Activated CD4-positive, CD25-positive, alpha-beta regulatory T cell (primary cell): ENCODE measurements at regions not wholly inside any gene's neighbourhood (a gene's known extent, or its start where the extent isn't known, plus 50 kb on each side); places are given as distances from the start of the nearest gene placed in this dataset.
"Not testable (repeated sequence)": the region's sequence is repeated elsewhere in the genome, so short reads cannot be mapped to it uniquely, and the experiment has no call there.

Experiments used
- DNase-seq, 4 experiments: peaks; one replicate each; lab custom pipeline; 2025; lab: John Stamatoyannopoulos, UW

- DNase-seq = no peak
Measured at GRCh38 chr14:65834812-65835211, 422.3 kb downstream of the FUT8 start.

GRCh38 chr14:65835501-65835900, 423.0 kb downstream of the FUT8 start:
- DNase-seq = no peak

- no peak for DNase-seq
Measured at GRCh38 chr14:65838565-65838964, 426.0 kb downstream of the FUT8 start.

GRCh38 chr14:65840118-65840751, 427.7 kb downstream of the FUT8 start:
- DNase-seq = no peak

- no peak for DNase-seq
Measured at GRCh38 chr14:65840786-65841185, 428.3 kb downstream of the FUT8 start.

GRCh38 chr14:65846196-65846868, 433.8 kb downstream of the FUT8 start:
- DNase-seq = no peak

GRCh38 chr14:65847075-65847847, 434.7 kb downstream of the FUT8 start:
- peak; percentile 8 to 52 (median 28) for DNase-seq

GRCh38 chr14:65847931-65848330, 435.4 kb downstream of the FUT8 start:
- DNase-seq = not testable (repeated sequence)

- DNase-seq = no peak
Measured at GRCh38 chr14:65849091-65849490, 436.6 kb downstream of the FUT8 start.

DNA sequence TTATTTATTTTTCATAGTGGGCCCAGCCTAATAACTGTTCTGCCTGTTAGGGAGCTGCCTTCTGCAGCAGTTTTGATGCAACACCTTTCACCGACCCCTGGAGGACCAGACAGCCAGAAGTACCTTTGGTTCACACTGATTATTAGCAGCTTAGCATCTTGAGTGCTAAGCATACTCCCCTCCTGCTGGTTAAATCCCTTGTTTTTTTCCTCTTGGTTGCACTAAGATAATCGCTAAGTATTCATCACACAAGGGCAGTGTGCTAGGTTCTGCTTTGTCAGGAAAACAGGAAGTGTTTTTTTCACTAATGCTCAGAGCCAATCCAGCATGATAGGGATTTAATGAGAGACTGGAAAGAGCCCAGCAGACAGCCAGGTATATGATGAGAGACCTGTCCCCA, 437.0 kb downstream of the FUT8 start:
- no peak for DNase-seq

GRCh38 chr14:65850429-65851135, 438.1 kb downstream of the FUT8 start:
- peak; percentile 9 to 64 (median 50) for DNase-seq

- no peak for DNase-seq
Measured at GRCh38 chr14:65852689-65853088, 440.2 kb downstream of the FUT8 start.

- no peak for DNase-seq
Measured at GRCh38 chr14:65853407-65853955, 441.0 kb downstream of the FUT8 start.

- DNase-seq = no peak
Measured at GRCh38 chr14:65854215-65854614, 441.7 kb downstream of the FUT8 start.

- no peak for DNase-seq
Measured at GRCh38 chr14:65860956-65861611, 448.6 kb downstream of the FUT8 start.

DNA sequence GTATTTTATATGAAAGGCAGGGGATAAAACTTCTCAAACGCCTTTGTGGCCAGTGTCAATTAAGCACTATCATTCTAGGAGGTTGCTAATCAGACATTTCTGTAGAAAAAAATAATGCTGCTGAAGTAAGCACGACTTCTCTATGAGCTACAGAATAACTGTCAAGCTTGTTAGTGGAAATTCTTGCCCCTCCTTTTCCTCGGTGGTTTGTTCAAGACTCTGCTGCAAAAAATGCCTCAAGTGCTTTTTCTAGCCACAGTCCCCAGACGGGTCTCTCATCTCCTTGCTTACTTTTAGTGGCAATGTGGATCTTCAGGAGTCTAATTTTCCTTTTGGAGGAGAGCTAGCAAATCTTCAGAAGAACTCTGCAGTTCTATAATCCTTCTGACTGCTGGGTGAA, 452.0 kb downstream of the FUT8 start:
- DNase-seq = no peak

DNA sequence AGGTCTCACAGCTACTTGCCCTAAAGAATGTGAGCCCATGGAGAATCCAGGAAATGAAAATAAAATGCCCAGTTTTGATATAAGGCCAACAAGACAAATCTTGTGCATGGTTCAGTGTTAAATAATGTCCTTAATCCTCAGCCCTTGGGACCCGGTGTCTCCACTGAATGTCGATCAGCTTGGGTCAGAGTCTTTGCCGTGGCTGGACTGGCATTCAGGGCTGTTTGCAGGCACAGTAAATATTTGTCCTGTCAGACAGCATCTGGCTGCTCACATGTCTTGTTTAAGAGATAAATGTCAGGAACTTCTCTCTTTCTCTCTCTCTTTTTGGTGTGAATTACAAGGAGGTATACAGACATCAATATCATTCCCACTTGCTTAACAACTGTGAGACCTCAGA, 452.5 kb downstream of the FUT8 start:
- no peak for DNase-seq

- no peak for DNase-seq
Measured at GRCh38 chr14:65866448-65866847, 453.9 kb downstream of the FUT8 start.

GRCh38 chr14:65866886-65867285, 454.4 kb downstream of the FUT8 start:
- DNase-seq = no peak

DNA sequence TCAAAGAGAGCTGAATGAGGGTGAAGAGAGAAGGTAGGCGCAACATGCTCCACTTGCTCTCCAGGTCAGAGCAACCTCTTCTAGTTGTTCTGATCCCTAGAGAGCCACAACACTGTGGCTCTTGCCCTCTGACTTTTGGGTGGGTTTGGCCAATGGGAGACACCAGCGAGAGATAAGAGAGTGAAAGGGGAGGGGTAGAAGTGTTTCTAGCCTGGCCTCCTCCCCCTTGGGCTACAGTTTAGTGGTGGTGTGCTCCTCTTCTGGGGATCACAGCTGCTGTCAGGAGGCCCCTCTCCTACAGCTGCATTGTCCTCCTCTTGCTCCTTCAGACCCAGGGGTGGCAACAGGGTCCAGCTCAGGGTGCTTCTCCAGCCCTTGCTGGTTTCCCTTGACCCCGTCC, 454.8 kb downstream of the FUT8 start:
- DNase-seq = no peak

- no peak for DNase-seq
Measured at GRCh38 chr14:65872536-65872935, 460.0 kb downstream of the FUT8 start.

DNA sequence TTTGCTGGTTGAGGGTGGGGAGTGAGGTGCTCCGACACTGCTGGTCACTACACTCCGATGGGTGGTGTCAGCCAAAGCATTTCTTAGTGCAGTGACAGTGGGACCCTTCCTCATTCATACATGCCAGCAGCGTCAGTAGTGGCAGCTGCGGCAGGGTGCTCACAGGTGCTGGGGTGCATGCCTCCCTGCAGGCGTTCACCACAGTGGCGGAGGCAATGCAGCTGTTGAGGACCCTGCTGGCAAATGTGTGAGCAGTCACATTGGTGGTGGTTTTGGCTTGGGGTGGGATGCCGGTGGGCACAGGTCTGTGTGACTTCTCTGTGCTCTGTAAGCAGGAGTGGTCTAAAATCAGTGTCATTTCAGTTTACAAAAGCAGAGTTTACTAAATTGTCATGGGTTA, 464.6 kb downstream of the FUT8 start:
- DNase-seq = no peak
